ENCODE measurements at regions not wholly inside any gene's neighbourhood (a gene's known extent, or its start where the extent isn't known, plus 50 kb on each side); places are given as distances from the start of the nearest gene placed in this dataset.

- TF ChIP-seq, protein P1, sequence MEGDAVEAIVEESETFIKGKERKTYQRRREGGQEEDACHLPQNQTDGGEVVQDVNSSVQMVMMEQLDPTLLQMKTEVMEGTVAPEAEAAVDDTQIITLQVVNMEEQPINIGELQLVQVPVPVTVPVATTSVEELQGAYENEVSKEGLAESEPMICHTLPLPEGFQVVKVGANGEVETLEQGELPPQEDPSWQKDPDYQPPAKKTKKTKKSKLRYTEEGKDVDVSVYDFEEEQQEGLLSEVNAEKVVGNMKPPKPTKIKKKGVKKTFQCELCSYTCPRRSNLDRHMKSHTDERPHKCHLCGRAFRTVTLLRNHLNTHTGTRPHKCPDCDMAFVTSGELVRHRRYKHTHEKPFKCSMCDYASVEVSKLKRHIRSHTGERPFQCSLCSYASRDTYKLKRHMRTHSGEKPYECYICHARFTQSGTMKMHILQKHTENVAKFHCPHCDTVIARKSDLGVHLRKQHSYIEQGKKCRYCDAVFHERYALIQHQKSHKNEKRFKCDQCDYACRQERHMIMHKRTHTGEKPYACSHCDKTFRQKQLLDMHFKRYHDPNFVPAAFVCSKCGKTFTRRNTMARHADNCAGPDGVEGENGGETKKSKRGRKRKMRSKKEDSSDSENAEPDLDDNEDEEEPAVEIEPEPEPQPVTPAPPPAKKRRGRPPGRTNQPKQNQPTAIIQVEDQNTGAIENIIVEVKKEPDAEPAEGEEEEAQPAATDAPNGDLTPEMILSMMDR (IDR thresholded peaks at IDR 0.05): no peak
Observed at GRCh38 chr19:31223740-31224534, 125.3 kb downstream of the TSHZ3 start.

DNA sequence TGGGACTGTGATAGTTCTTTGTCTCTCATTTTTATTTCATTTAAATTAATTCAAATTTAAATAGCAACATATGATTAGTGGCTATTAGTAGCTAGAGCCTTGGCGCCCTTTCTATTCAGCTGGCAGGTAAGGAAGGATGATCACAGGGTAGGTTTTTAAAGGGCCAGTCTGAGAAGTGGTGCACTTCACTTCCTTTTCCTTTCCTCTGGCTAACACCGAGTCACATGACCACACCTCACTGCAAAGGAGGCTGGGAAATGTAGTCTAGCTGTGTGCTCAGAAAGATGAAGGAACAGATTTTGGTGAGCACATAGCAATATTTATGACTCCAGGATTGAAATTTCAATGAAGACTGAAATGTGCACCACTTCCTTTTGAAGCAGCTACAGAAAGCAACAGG is 128.7 kb downstream of the TSHZ3 start:
- TF ChIP-seq, protein P1 (IDR thresholded peaks at IDR 0.05): no peak

DNA sequence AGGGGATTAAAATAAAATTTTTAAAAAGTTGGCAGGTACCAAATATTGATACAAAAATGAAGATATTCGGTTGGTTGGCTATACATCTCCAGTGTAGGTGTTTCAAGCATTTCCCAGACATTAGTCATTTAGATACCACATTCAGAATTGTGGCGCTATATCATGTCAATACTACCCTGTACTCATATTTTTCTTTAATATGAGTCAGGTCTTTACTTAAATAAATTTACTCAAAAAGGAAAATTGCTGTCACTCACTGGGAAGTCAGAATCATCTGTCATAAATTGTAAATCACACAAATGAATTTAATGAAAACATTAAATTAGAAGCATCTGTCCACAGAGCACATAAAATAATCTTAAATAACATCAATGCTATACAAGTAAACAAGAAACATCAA is 134.2 kb downstream of the TSHZ3 start:
- TF ChIP-seq, protein P1 (IDR thresholded peaks at IDR 0.05): no peak

GRCh38 chr19:31214086-31214485 is 135.2 kb downstream of the TSHZ3 start:
- TF ChIP-seq, protein P1 (IDR thresholded peaks at IDR 0.05): no peak

- TF ChIP-seq, protein P1 (IDR thresholded peaks at IDR 0.05): no peak
Observed at GRCh38 chr19:31211088-31211487, 138.1 kb downstream of the TSHZ3 start.

DNA sequence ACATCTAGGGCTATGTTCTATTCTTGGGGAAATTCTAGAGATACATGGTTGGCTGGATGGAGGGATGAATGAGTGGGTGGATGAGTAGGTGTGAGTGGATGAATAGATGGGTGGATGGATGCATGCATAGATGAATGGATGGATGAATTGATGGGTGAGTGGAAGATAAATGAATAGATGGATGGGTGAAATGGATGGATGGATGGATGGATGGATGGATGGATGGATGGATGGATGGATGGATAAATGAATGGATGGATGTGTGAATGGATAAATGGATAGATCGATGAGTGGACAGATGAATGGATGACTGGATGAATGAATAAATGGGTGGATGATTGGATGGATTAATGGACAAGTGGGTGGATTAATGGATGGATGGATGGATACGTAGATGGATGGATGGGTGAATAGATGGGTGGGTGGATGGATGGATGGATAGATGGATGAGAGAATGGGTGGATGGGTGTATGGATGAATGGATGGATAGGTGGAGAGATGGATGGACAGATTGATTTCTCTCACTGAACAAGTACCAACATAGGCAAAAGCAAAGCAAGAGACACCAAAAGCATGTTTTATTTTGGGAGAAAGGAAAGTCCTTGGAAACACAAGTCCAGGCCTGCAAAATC is 143.2 kb downstream of the TSHZ3 start:
- TF ChIP-seq, protein P1 (IDR thresholded peaks at IDR 0.05): no peak

GRCh38 chr19:31204115-31204514 is 145.1 kb downstream of the TSHZ3 start:
- TF ChIP-seq, protein P1 (IDR thresholded peaks at IDR 0.05): no peak
